Fibroblast of skin of abdomen (primary cell): ENCODE measurements at regions not wholly inside any gene's neighbourhood (a gene's known extent, or its start where the extent isn't known, plus 50 kb on each side); places are given as distances from the start of the nearest gene placed in this dataset.

Experiments used
- DNase-seq: peaks from one replicate; pipeline ENCODE4 v3.0.0-alpha.2; 2013

GRCh38 chr10:44477046-44477425 lies 92.1 kb upstream of the CXCL12 start:
- peak; percentile 53 for DNase-seq

- peak; percentile 50 for DNase-seq
These were observed 93.1 kb upstream of the CXCL12 start for GRCh38 chr10:44478040-44478439.

- DNase-seq: no peak
These were observed 94.2 kb upstream of the CXCL12 start for GRCh38 chr10:44478876-44479705.

- DNase-seq: no peak
These were observed 107.8 kb upstream of the CXCL12 start for GRCh38 chr10:44492678-44493077.

GRCh38 chr10:44498222-44498621 lies 113.3 kb upstream of the CXCL12 start:
- no peak for DNase-seq

GRCh38 chr10:44500451-44500850 lies 115.6 kb upstream of the CXCL12 start:
- DNase-seq: no peak

- no peak for DNase-seq
These were observed 121.5 kb upstream of the CXCL12 start for GRCh38 chr10:44506386-44506785.

GRCh38 chr10:44510379-44511115 lies 125.7 kb upstream of the CXCL12 start:
- peak; percentile 66 for DNase-seq

- DNase-seq: no peak
These were observed 126.3 kb upstream of the CXCL12 start for GRCh38 chr10:44511166-44511565.

GRCh38 chr10:44511601-44512000 lies 126.7 kb upstream of the CXCL12 start:
- DNase-seq: no peak

GRCh38 chr10:44512431-44513022 lies 127.6 kb upstream of the CXCL12 start:
- DNase-seq: peak; percentile 56

- DNase-seq: peak; percentile 77
These were observed 128.7 kb upstream of the CXCL12 start for GRCh38 chr10:44513591-44513990.

GRCh38 chr10:44516891-44517290 lies 132.0 kb upstream of the CXCL12 start:
- peak; percentile 74 for DNase-seq

GRCh38 chr10:44517635-44518034 lies 132.7 kb upstream of the CXCL12 start:
- DNase-seq: no peak

GRCh38 chr10:44519361-44519760 lies 134.5 kb upstream of the CXCL12 start:
- DNase-seq: no peak

GRCh38 chr10:44520651-44521050 lies 135.8 kb upstream of the CXCL12 start:
- peak; percentile 28 for DNase-seq

- DNase-seq: no peak
These were observed 154.3 kb upstream of the CXCL12 start for GRCh38 chr10:44539178-44539577.

GRCh38 chr10:44552726-44553125 lies 167.8 kb upstream of the CXCL12 start:
- no peak for DNase-seq

- DNase-seq: no peak
These were observed 172.8 kb upstream of the CXCL12 start for GRCh38 chr10:44557596-44558191.

GRCh38 chr10:44558521-44558920 lies 173.6 kb upstream of the CXCL12 start:
- DNase-seq: peak; percentile 45

- no peak for DNase-seq
These were observed 179.5 kb upstream of the CXCL12 start for GRCh38 chr10:44564361-44564760.

GRCh38 chr10:44564790-44565189 lies 179.9 kb upstream of the CXCL12 start:
- no peak for DNase-seq

- no peak for DNase-seq
These were observed 181.9 kb upstream of the CXCL12 start for GRCh38 chr10:44566786-44567185.
